BLaER1 (cell line): ENCODE measurements at regions not wholly inside any gene's neighbourhood (a gene's known extent, or its start where the extent isn't known, plus 50 kb on each side); places are given as distances from the start of the nearest gene placed in this dataset.
"Not testable (repeated sequence)": the region's sequence is repeated elsewhere in the genome, so short reads cannot be mapped to it uniquely, and the experiment has no call there.

Experiments used
- H3K27ac ChIP-seq: shearing (Covaris generic); formaldehyde crosslinking; 2 replicates; pipeline ENCODE4 v1.8.1; 2022
- H3K27me3 ChIP-seq: shearing (Covaris generic); formaldehyde crosslinking; 2 replicates; pipeline ENCODE4 v1.8.1; 2022
- H3K36me3 ChIP-seq: shearing (Covaris generic); formaldehyde crosslinking; 2 replicates; pipeline ENCODE4 v1.8.1; 2022
- H3K4me1 ChIP-seq: shearing (Covaris generic); formaldehyde crosslinking; 2 replicates; pipeline ENCODE4 v1.8.1; 2022
- H3K4me2 ChIP-seq: shearing (Covaris generic); formaldehyde crosslinking; 2 replicates; pipeline ENCODE4 v1.8.1; 2022
- H3K4me3 ChIP-seq: shearing (Covaris generic); formaldehyde crosslinking; 2 replicates; pipeline ENCODE4 v1.8.1; 2022
- H3K9ac ChIP-seq: shearing (Covaris generic); formaldehyde crosslinking; 2 replicates; pipeline ENCODE4 v1.8.1; 2022
- H3K9me3 ChIP-seq: shearing (Covaris generic); formaldehyde crosslinking; 2 replicates; pipeline ENCODE4 v1.8.1; 2022
- H4K20me1 ChIP-seq: shearing (Covaris generic); formaldehyde crosslinking; 2 replicates; pipeline ENCODE4 v1.8.1; 2022
- Cebpa-rat ChIP-seq: shearing (Covaris generic); IDR thresholded peaks from 2 replicates; pipeline ENCODE4 v1.8.1; 2022

DNA sequence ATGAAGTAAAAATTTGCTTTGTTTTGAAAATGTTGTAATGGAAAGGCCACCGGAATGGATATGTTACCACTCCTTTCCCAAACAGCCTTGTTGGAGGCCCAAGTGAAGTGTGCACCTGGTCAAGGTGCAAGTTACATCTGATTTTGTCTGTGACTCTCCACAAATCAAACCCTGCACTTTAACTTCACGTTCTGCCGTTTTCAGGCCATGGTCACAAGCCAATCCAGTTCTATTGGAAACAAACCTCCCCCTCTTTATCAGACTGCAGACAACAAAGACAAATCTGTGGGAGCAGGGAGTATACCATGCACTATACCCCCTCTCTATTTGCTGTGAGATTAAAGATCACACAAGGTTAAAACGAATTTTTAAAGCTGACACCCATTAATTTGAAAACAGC lies 155.6 kb upstream of the RFC3 start:
- Histone ChIP-seq H3K4me2 (no peak overlapping the region), H4K20me1 (no peaks in the 10 kb centered on the region), H3K9ac (no peak overlapping the region), H3K4me3 (no peak overlapping the region), H3K27ac (no peak overlapping the region), H3K9me3 (peaks cover 6% of the 10 kb centered on the region), H3K4me1 (no peaks in the 10 kb centered on the region), H3K36me3 (no peaks in the 10 kb centered on the region), H3K27me3 (no peaks in the 10 kb centered on the region)
- no peak for TF ChIP-seq Cebpa-rat

DNA sequence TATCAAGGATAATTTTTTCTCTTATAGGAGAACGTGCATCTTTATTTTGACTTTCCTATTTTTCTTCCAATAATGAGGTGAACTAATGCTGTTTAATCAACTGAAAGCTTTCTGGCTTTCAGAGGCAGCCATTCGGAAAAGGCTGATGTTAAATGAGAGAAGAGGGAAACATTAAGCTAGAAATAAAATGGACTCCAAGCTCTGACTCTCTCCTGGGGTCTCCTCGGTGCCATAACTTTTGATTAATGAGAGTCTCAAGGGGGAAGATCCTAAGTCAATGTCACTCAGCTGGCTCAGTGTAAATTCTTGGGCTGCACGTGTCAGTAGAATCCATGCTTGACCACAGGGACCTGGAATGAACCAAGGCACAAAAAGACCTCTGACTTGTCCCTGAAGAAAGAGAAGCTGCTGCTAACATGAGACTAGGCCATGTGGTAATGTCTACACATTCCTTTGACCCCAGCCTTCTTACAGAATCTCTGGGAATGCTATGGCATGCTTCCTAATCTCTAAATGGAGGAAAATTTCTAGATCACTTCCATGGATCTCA lies 152.2 kb upstream of the RFC3 start:
- Histone ChIP-seq H3K4me1 (no peaks in the 10 kb centered on the region), H3K9ac (no peak overlapping the region), H3K27me3 (no peaks in the 10 kb centered on the region), H3K4me2 (no peak overlapping the region), H3K4me3 (no peak overlapping the region), H3K27ac (no peak overlapping the region), H4K20me1 (no peaks in the 10 kb centered on the region), H3K9me3 (peaks cover 6% of the 10 kb centered on the region), H3K36me3 (no peaks in the 10 kb centered on the region)
- no peak for TF ChIP-seq Cebpa-rat

DNA sequence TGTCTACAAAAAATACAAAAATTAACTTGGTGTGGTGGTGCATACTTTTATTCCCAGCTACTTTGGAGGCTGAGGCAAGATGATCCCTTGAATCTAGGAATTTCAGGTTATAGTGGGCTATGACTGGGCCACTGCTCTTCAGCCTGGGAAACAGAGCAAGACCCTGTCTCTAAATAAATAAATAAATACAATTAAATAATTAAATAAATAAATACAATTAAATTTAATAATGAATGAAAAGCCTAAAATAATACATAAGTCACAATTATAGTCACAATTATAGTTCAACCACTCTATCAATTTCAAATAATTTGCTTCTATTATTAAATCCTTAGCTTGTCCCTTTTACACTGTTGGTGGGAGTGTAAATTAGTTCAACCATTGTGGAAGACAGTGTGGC lies 146.4 kb upstream of the RFC3 start:
- H4K20me1 ChIP-seq = no peaks in the 10 kb centered on the region
- no peaks in the 10 kb centered on the region for H3K9me3 ChIP-seq
- no peak for TF ChIP-seq Cebpa-rat
- no peaks in the 10 kb centered on the region for H3K4me1 ChIP-seq
- no peak overlapping the region for H3K9ac ChIP-seq
- H3K27ac ChIP-seq = no peak overlapping the region
- no peaks in the 10 kb centered on the region for H3K36me3 ChIP-seq
- no peaks in the 10 kb centered on the region for H3K27me3 ChIP-seq
- no peak overlapping the region for H3K4me2 ChIP-seq
- H3K4me3 ChIP-seq = no peak overlapping the region

DNA sequence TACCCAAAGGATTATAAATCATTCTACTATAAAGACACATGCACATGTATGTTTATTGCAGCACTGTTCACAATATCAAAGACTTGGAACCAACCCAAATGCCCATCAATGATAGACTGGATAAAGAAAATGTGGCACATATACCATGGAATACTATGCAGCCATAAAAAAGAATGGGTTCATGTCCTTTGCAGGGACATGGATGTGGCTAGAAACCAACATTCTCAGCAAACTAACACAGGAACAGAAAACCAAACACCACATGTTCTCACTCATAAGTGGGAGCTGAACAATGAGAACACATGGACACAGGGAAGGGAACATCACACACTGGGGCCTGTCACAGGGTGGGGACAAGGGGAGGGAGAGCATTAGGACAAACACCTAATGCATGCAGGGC lies 145.9 kb upstream of the RFC3 start:
- H3K4me1 ChIP-seq, H3K27me3 ChIP-seq, H3K9ac ChIP-seq, H3K4me2 ChIP-seq, H4K20me1 ChIP-seq, H3K36me3 ChIP-seq, H3K9me3 ChIP-seq, H3K4me3 ChIP-seq, H3K27ac ChIP-seq: not testable (repeated sequence)

DNA sequence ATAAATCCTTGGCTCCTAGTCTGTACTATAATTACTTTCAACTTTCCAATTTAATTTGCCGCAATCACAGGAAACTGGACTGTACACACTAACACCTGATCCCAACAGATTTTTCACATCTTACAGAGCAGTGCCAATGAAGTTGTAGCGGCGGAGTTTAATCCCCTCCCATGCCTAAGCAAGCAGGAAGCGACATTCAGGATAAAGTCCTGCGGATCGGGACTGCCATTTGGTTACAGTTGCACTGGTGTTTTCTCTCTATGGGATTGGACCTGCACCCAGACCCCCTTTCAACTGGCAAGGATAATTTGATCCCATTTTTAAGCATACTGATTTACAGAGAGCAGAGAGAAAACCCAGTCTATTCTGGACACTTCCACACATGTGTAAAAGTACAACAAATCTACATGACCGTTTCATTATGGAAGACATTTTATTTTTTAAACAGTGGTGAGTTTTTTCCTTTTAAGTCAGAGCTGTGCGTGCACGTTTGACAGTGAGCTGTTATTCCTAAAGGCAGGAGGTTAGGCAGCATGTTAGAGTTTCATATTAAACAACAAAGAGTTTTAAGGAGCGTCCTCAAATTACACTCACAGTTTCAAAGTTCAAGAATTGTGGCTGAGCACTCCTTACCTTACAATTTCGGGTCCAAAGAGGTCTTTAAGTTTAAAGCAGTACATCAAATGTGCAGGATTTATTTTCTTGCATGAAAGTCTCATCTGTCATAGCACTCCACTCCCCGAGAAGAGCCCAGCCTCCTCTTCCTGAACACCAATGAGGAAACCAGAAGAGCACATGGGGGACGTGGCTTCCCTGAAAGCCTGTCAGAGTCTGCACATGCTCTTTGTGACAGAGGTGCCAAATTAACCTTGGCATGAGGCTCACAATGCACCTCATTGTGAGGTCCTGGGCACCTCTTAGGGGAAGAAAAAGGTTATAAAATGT lies 141.6 kb upstream of the RFC3 start:
- Histone ChIP-seq H3K36me3 (no peaks in the 10 kb centered on the region), H3K9me3 (no peaks in the 10 kb centered on the region), H3K27me3 (no peaks in the 10 kb centered on the region), H3K9ac (no peak overlapping the region), H4K20me1 (no peaks in the 10 kb centered on the region), H3K4me2 (no peak overlapping the region), H3K4me1 (no peaks in the 10 kb centered on the region), H3K4me3 (no peak overlapping the region), H3K27ac (no peak overlapping the region)
- no peak for TF ChIP-seq Cebpa-rat

DNA sequence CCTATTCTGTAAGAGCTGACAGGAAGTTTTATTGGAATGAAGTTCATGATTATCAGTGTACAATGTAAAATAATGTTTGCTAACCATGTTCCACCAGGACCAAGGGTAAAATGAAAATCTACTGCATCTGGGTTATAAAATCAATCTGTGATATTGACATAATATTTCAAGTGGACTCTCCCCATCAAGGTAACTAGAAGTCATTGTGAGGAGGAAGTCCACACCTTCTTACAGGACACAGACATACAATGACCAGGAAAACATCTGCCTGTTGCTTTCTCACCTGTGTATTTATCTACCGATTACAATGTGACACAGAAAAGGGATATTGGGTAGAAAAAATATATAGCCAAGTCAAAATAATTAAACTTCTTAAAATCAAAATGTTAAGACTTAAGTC lies 140.7 kb upstream of the RFC3 start:
- no peaks in the 10 kb centered on the region for H4K20me1 ChIP-seq
- H3K9ac ChIP-seq = no peak overlapping the region
- H3K36me3 ChIP-seq = no peaks in the 10 kb centered on the region
- H3K27ac ChIP-seq = no peak overlapping the region
- H3K4me2 ChIP-seq = no peak overlapping the region
- no peak overlapping the region for H3K4me3 ChIP-seq
- H3K9me3 ChIP-seq = peaks cover 5% of the 10 kb centered on the region; the same call in 1 of the 2 replicates
- no peaks in the 10 kb centered on the region for H3K4me1 ChIP-seq
- H3K27me3 ChIP-seq = no peaks in the 10 kb centered on the region
- no peak for TF ChIP-seq Cebpa-rat

DNA sequence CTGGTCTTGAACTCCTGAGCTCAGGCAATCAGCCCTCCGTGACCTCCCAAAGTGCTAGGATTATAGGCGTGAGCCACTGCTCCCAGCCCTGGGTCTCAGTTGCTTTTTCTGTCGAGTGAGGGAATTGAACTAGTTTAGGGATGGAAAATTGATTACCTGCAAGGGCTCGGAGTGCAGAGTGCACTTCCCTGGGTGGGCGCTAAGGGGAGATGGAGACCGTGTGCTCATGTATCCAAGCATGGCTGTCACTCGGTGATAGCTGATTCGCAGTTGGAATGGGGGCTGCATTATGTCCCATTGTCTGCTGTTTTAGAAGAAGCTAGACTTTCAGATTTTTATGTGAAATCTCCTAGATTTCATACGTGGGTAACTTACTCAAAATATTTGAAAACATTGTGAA lies 139.9 kb upstream of the RFC3 start:
- TF ChIP-seq Cebpa-rat = no peak
- no peak overlapping the region for H3K9ac ChIP-seq
- H3K27ac ChIP-seq = no peak overlapping the region
- no peaks in the 10 kb centered on the region for H4K20me1 ChIP-seq
- H3K4me3 ChIP-seq = no peak overlapping the region
- H3K27me3 ChIP-seq = no peaks in the 10 kb centered on the region
- H3K36me3 ChIP-seq = no peaks in the 10 kb centered on the region
- no peaks in the 10 kb centered on the region for H3K4me1 ChIP-seq
- H3K4me2 ChIP-seq = no peak overlapping the region
- peaks cover 7% of the 10 kb centered on the region; the same call in 1 of the 2 replicates for H3K9me3 ChIP-seq

DNA sequence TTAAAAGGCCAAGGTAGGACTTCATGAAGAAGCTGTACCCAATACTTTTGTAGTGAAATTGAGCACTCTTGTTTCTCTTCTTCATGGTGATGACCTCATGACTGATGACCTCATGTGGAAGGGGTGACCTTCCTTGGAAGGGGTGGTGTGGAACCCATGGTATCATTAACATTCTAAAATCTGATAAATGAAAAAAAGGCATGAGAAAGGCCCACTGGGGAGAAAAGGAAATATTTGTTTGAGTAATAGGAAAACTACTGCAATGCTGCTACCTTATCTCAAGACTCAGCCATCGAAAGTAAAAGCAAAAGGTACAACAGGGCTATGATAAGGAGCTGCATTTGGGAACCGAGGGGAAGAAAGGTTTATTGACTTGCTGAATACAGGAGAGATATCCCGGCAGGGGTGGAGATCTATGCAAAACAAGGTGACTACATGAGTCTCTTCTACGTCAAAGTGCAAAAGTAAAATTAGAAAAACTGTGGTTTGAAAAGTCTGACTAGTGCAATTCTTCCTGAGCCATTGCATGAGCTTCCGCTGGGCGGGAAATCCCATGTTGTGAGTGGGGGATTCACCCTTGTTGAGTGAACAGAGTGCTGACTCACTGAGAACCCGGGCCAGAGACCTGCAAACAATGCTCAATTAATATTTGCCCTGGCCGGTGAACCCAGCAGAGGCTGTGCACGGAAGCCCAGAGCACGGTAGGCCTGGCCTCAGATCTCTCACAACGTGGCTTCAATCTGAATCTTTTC lies 138.9 kb upstream of the RFC3 start:
- no peak overlapping the region for H3K4me3 ChIP-seq
- H3K9me3 ChIP-seq = peaks cover 7% of the 10 kb centered on the region; the same call in 1 of the 2 replicates
- H3K4me1 ChIP-seq = no peaks in the 10 kb centered on the region
- H3K27ac ChIP-seq = no peak overlapping the region
- H4K20me1 ChIP-seq = no peaks in the 10 kb centered on the region
- no peaks in the 10 kb centered on the region for H3K36me3 ChIP-seq
- no peaks in the 10 kb centered on the region for H3K27me3 ChIP-seq
- H3K4me2 ChIP-seq = no peak overlapping the region
- H3K9ac ChIP-seq = no peak overlapping the region
- no peak for TF ChIP-seq Cebpa-rat

DNA sequence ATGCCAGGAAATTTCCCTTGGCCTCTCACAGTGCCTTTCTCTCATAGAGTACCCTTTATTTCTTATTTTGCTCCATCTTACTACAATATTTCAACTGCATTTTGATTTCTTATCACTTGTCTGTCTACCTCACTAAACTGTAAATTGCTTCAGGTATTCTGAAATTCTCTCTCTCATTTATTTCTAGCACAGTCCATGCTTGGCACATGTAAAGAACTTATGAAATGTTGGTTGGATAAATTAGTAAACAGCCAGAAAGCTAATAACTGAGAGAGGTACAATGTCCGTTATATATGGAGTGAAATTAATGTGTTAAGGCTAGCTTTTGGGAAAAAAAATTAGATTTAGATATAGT lies 138.3 kb upstream of the RFC3 start:
- TF ChIP-seq Cebpa-rat = no peak
- Histone ChIP-seq H3K9me3 (peaks cover 7% of the 10 kb centered on the region; the same call in 1 of the 2 replicates), H3K4me3 (no peak overlapping the region), H3K27me3 (no peaks in the 10 kb centered on the region), H3K4me1 (no peaks in the 10 kb centered on the region), H3K9ac (no peak overlapping the region), H4K20me1 (no peaks in the 10 kb centered on the region), H3K27ac (no peak overlapping the region), H3K36me3 (no peaks in the 10 kb centered on the region), H3K4me2 (no peak overlapping the region)

DNA sequence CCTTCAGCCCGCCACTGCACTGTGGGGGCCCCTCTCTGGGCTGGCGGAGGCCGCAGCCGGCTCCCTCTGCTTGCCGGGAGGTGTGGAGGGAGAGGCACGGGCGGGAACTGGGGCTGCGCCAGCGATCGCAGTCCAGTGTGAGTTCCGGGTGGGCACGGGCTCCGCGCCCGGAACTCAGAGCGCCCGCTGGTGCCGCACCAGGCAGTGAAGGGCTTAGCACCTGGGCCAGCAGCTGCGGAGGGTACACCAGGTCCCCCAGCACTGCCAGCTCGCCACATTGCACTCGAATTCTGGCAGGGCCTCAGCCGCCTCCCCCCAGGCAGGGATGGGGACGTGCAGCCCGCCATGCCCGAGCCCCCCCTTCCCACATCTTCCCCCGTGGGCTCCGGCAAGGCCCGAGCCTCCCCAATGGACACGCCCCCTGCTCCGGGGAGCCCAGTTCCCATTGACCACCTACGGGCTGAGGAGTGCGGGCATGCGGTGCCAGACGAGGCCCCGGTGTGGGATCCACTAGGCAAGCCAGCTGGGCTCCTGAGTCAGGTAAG lies 135.9 kb upstream of the RFC3 start:
- H3K27me3 ChIP-seq = no peaks in the 10 kb centered on the region
- no peak for TF ChIP-seq Cebpa-rat
- H3K4me3 ChIP-seq = no peak overlapping the region

DNA sequence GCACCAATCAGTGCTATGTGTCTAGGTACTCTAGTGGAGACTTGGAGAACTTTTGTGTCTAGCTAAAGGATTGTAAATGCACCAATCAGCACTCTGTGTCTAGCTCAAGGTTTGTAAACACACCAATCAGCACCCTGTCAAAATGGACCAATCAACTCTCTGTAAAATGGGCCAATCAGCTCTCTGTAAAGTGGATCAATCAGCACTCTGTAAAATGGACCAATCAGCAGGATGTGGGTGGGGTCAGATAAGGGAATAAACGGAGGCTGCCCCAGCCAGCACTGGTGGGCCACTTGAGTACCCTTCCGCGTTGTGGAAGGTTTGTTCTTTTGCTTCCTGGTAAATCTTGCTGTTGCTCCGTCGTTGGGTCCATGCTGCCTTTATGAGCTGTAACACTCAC lies 135.3 kb upstream of the RFC3 start:
- H3K9ac ChIP-seq, H3K4me2 ChIP-seq, H3K27ac ChIP-seq, H3K36me3 ChIP-seq, H4K20me1 ChIP-seq, H3K4me3 ChIP-seq, H3K9me3 ChIP-seq, H3K27me3 ChIP-seq, H3K4me1 ChIP-seq: not testable (repeated sequence)

More for the DNA sequence above, 135.9 kb upstream of the RFC3 start:
- no peak overlapping the region for H3K27ac ChIP-seq
- no peak overlapping the region for H3K4me2 ChIP-seq
- H3K4me1 ChIP-seq = no peaks in the 10 kb centered on the region
- no peaks in the 10 kb centered on the region for H4K20me1 ChIP-seq
- H3K9ac ChIP-seq = no peak overlapping the region
- H3K9me3 ChIP-seq = peaks cover 7% of the 10 kb centered on the region; the same call in 1 of the 2 replicates
- H3K36me3 ChIP-seq = no peaks in the 10 kb centered on the region
